ENCODE measurements at regions not wholly inside any gene's neighbourhood (a gene's known extent, or its start where the extent isn't known, plus 50 kb on each side); places are given as distances from the start of the nearest gene placed in this dataset.

DNA sequence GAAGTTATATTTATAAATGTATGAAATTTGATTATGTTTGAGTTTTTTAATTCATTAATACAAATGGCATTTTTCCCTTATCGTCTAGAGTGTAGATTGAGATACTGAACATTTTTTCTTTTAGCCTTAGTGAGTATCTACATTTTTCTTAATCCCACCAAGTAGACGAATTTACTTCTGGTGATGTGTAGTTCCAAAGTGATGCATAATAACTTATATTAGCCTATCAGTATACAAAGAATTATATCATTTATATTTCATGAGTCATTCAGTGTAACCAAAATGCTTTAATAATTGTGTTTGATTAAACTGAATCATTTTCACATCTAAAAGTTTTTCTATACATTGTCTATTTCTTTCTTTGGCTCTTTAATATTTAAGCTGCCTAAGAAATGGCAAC, 745.6 kb upstream of the LUZP2 start:
- Histone ChIP-seq H3K79me2 (ENCODE audit: control insufficient read depth, insufficient read depth, low read length) (no peaks in the 10 kb centered on the region), H3K4me2 (ENCODE audit: control insufficient read depth, extremely low read depth, insufficient read depth, low read depth, low read length) (no peak overlapping the region), H3K9ac (ENCODE audit: control insufficient read depth, extremely low read depth, insufficient read depth, low read length) (no peak overlapping the region), H3K4me3 (ENCODE audit: control insufficient read depth in 2 of 3, extremely low read depth in 1 of 3, insufficient read depth in 2 of 3, low read depth in 1 of 3, low read length in 3 of 3) (no peak overlapping the region), H3K27me3 (ENCODE audit: control insufficient read depth, extremely low read depth, insufficient read depth, low read length) (no peaks in the 10 kb centered on the region), H3K4me1 (ENCODE audit: control insufficient read depth, extremely low read depth, insufficient read depth, low read length) (no peaks in the 10 kb centered on the region), H3K9me3 (ENCODE audit: control insufficient read depth, low read depth, low read length) (no peaks in the 10 kb centered on the region), H3K36me3 (ENCODE audit: control insufficient read depth in 2 of 2, extremely low read depth in 1 of 2, insufficient read depth in 2 of 2, low read length in 2 of 2) (no peaks in the 10 kb centered on the region), H4K20me1 (ENCODE audit: control insufficient read depth, extremely low read depth, insufficient read depth, low read length) (no peaks in the 10 kb centered on the region), H3K9me1 (ENCODE audit: control insufficient read depth, extremely low read depth, insufficient read depth, low read length) (no peaks in the 10 kb centered on the region), H3K27ac (ENCODE audit: control insufficient read depth, insufficient read depth, low read length) (no peak overlapping the region), H2AFZ (ENCODE audit: control insufficient read depth, low read length) (no peak overlapping the region)
- dilution Hi-C loops (cut with MboI; ENCODE audit: extremely low pct_ligation_motif_present, low sequenced_read_pairs), result no loop called here
- FAIRE-seq, result no peak
- TF ChIP-seq CTCF (optimal IDR thresholded peaks at IDR 0.05 in 1 of 3, IDR thresholded peaks at IDR 0.05 in 1 of 3, conservative IDR thresholded peaks at IDR 0.05 in 1 of 3; ENCODE audit: extremely low read depth in 1 of 3, insufficient read depth in 2 of 3, low read length in 3 of 3) (no peak), EZH2 (IDR thresholded peaks at IDR 0.05; ENCODE audit: low read length) (no peak)
- DNase-seq (ENCODE audit: low read depth, low spot score), result no peak

- Histone ChIP-seq H3K27me3 (ENCODE audit: control insufficient read depth, extremely low read depth, insufficient read depth, low read length) (no peaks in the 10 kb centered on the region), H3K27ac (ENCODE audit: control insufficient read depth, insufficient read depth, low read length) (no peak overlapping the region), H3K4me3 (ENCODE audit: control insufficient read depth in 2 of 3, extremely low read depth in 1 of 3, insufficient read depth in 2 of 3, low read depth in 1 of 3, low read length in 3 of 3) (no peak overlapping the region), H3K79me2 (ENCODE audit: control insufficient read depth, insufficient read depth, low read length) (no peaks in the 10 kb centered on the region), H3K9me1 (ENCODE audit: control insufficient read depth, extremely low read depth, insufficient read depth, low read length) (no peaks in the 10 kb centered on the region), H3K36me3 (ENCODE audit: control insufficient read depth in 2 of 2, extremely low read depth in 1 of 2, insufficient read depth in 2 of 2, low read length in 2 of 2) (no peaks in the 10 kb centered on the region), H3K9ac (ENCODE audit: control insufficient read depth, extremely low read depth, insufficient read depth, low read length) (no peak overlapping the region), H3K4me2 (ENCODE audit: control insufficient read depth, extremely low read depth, insufficient read depth, low read depth, low read length) (no peak overlapping the region), H3K9me3 (ENCODE audit: control insufficient read depth, low read depth, low read length) (no peaks in the 10 kb centered on the region), H3K4me1 (ENCODE audit: control insufficient read depth, extremely low read depth, insufficient read depth, low read length) (no peaks in the 10 kb centered on the region), H4K20me1 (ENCODE audit: control insufficient read depth, extremely low read depth, insufficient read depth, low read length) (no peaks in the 10 kb centered on the region), H2AFZ (ENCODE audit: control insufficient read depth, low read length) (no peak overlapping the region)
- DNase-seq (ENCODE audit: low read depth, low spot score), result no peak
- dilution Hi-C loops (cut with MboI; ENCODE audit: extremely low pct_ligation_motif_present, low sequenced_read_pairs), result no loop called here
- no peak for TF ChIP-seq EZH2 (IDR thresholded peaks at IDR 0.05; ENCODE audit: low read length)
- TF ChIP-seq CTCF (optimal IDR thresholded peaks at IDR 0.05 in 1 of 3, IDR thresholded peaks at IDR 0.05 in 1 of 3, conservative IDR thresholded peaks at IDR 0.05 in 1 of 3; ENCODE audit: extremely low read depth in 1 of 3, insufficient read depth in 2 of 3, low read length in 3 of 3), result no peak
- no peak for FAIRE-seq
Measured at GRCh38 chr11:23755076-23755475, 741.8 kb upstream of the LUZP2 start.
